A549 (cell line): ENCODE measurements at regions not wholly inside any gene's neighbourhood (a gene's known extent, or its start where the extent isn't known, plus 50 kb on each side); places are given as distances from the start of the nearest gene placed in this dataset.

ENCODE experiments used
- CEBPB ChIP-seq, 2 experiments: fragments of >200 bp in 1 of 2; sonication (Bioruptor Twin) in 1 of 2; formaldehyde crosslinking in 1 of 2; IDR thresholded peaks; 2 replicates each; pipeline ENCODE4 v1.6.1; 2012 to 2016
- CTCF ChIP-seq: fragments of >200 bp; sonication (Bioruptor Twin); formaldehyde crosslinking; IDR thresholded peaks from 3 replicates; pipeline ENCODE4 v1.5.1; 2016
- MAX ChIP-seq: IDR thresholded peaks from 2 replicates; pipeline ENCODE4 v1.6.1; 2012
- POLR2A ChIP-seq: IDR thresholded peaks from 2 replicates; pipeline ENCODE4 v1.6.1; 2012; ENCODE audit warnings: mild to moderate bottlenecking, low read length
- REST ChIP-seq: fragments of 200-600 bp; sonication (generic); IDR thresholded peaks from 2 replicates; pipeline ENCODE4 v1.6.1; 2016; ENCODE audit warnings: antibody characterized with exemption, mild to moderate bottlenecking, moderate library complexity
- RFX5 ChIP-seq: fragments of 450-650 bp; IDR thresholded peaks from 2 replicates; pipeline ENCODE4 v1.7.1; 2014; ENCODE audit warnings: antibody characterized with exemption, mild to moderate bottlenecking, moderate library complexity
- USF2 ChIP-seq: fragments of 450-650 bp; IDR thresholded peaks from 2 replicates; pipeline ENCODE4 v1.6.1; 2014; ENCODE audit warnings: antibody characterized with exemption

- TF ChIP-seq CTCF (no peak), POLR2A (no peak), MAX (no peak), REST (no peak), USF2 (no peak), CEBPB (IDR thresholded peaks at IDR 0.05) (no peak), RFX5 (no peak)
These were observed 568.2 kb upstream of the EEF2KMT start for GRCh38 chr16:5665834-5666233.
